ENCODE measurements at regions not wholly inside any gene's neighbourhood (a gene's known extent, or its start where the extent isn't known, plus 50 kb on each side); places are given as distances from the start of the nearest gene placed in this dataset.

- H3K9me3 Mint-ChIP-seq, result peaks cover 5 to 6% (median 5%) of the 10 kb centered on the region in 5 donors
- no peaks in the 10 kb centered on the region for H3K27me3 Mint-ChIP-seq
- Histone ChIP-seq H3K27ac (ENCODE audit: low read depth, low read length) (no peak overlapping the region), H3K36me3 (ENCODE audit: insufficient read depth, low read length) (no peaks in the 10 kb centered on the region), H3K4me3 (ENCODE audit: low read length) (no peak overlapping the region), H3K4me1 (ENCODE audit: insufficient read depth, low read length) (no peaks in the 10 kb centered on the region), H3K9me3 (ENCODE audit: low read length) (no peaks in the 10 kb centered on the region), H3K27me3 (ENCODE audit: insufficient read depth, low read length, poor library complexity, severe bottlenecking) (no peaks in the 10 kb centered on the region)
- no peak overlapping the region for H3K4me3 Mint-ChIP-seq
- POLR2A ChIA-PET, result no interaction called here
- H3K4me1 Mint-ChIP-seq, result no peaks in the 10 kb centered on the region
- DNase-seq, result no peak
- CTCF ChIA-PET, result no interaction called here
- H3K36me3 Mint-ChIP-seq, result no peaks in the 10 kb centered on the region
- H3K27ac Mint-ChIP-seq, result no peak overlapping the region
These were observed 117.8 kb downstream of the FOXA2 start for GRCh38 chr20:22466447-22467171.

- H3K9me3 Mint-ChIP-seq, result peaks cover 5 to 8% (median 5%) of the 10 kb centered on the region in 5 donors
- Histone ChIP-seq H3K9me3 (ENCODE audit: low read length) (no peaks in the 10 kb centered on the region), H3K4me3 (ENCODE audit: low read length) (no peak overlapping the region), H3K27ac (ENCODE audit: low read depth, low read length) (no peak overlapping the region), H3K27me3 (ENCODE audit: insufficient read depth, low read length, poor library complexity, severe bottlenecking) (no peaks in the 10 kb centered on the region), H3K36me3 (ENCODE audit: insufficient read depth, low read length) (no peaks in the 10 kb centered on the region), H3K4me1 (ENCODE audit: insufficient read depth, low read length) (no peaks in the 10 kb centered on the region)
- no peak overlapping the region for H3K27ac Mint-ChIP-seq
- CTCF ChIA-PET, result no interaction called here
- POLR2A ChIA-PET, result no interaction called here
- no peaks in the 10 kb centered on the region for H3K27me3 Mint-ChIP-seq
- no peak overlapping the region for H3K4me3 Mint-ChIP-seq
- no peak for DNase-seq
- no peaks in the 10 kb centered on the region for H3K36me3 Mint-ChIP-seq
- no peaks in the 10 kb centered on the region for H3K4me1 Mint-ChIP-seq
These were observed 118.5 kb downstream of the FOXA2 start for GRCh38 chr20:22465622-22466446.

- H3K4me3 Mint-ChIP-seq, result no peak overlapping the region
- no peaks in the 10 kb centered on the region for H3K27me3 Mint-ChIP-seq
- CTCF ChIA-PET, result no interaction called here
These were observed 119.9 kb downstream of the FOXA2 start for GRCh38 chr20:22464312-22465003.

GRCh38 chr20:22462975-22463914 lies 121.1 kb downstream of the FOXA2 start:
- Histone ChIP-seq H3K4me3 (ENCODE audit: low read length) (no peak overlapping the region), H3K27ac (ENCODE audit: low read depth, low read length) (no peak overlapping the region)
- H3K27me3 Mint-ChIP-seq, result no peaks in the 10 kb centered on the region

More at GRCh38 chr20:22464312-22465003, 119.9 kb downstream of the FOXA2 start:
- Histone ChIP-seq H3K27me3 (ENCODE audit: insufficient read depth, low read length, poor library complexity, severe bottlenecking) (no peaks in the 10 kb centered on the region), H3K4me3 (ENCODE audit: low read length) (no peak overlapping the region), H3K27ac (ENCODE audit: low read depth, low read length) (no peak overlapping the region), H3K9me3 (ENCODE audit: low read length) (no peaks in the 10 kb centered on the region), H3K36me3 (ENCODE audit: insufficient read depth, low read length) (no peaks in the 10 kb centered on the region), H3K4me1 (ENCODE audit: insufficient read depth, low read length) (no peaks in the 10 kb centered on the region)
- no peaks in the 10 kb centered on the region for H3K4me1 Mint-ChIP-seq
- H3K27ac Mint-ChIP-seq, result no peak overlapping the region
- H3K36me3 Mint-ChIP-seq, result no peaks in the 10 kb centered on the region
- POLR2A ChIA-PET, result no interaction called here
- H3K9me3 Mint-ChIP-seq, result peaks cover 5 to 8% (median 5%) of the 10 kb centered on the region in 5 donors
- DNase-seq, result no peak

GRCh38 chr20:22460803-22461202 lies 123.6 kb downstream of the FOXA2 start:
- Mint-ChIP-seq H3K27me3 (no peaks in the 10 kb centered on the region), H3K36me3 (no peaks in the 10 kb centered on the region), H3K9me3 (peaks cover 0 to 6% (median 2%) of the 10 kb centered on the region in 5 donors), H3K4me3 (no peak overlapping the region), H3K27ac (no peak overlapping the region), H3K4me1 (no peaks in the 10 kb centered on the region)
- H3K4me3 ChIP-seq (ENCODE audit: low read length), result no peak overlapping the region
- H3K9me3 ChIP-seq (ENCODE audit: low read length), result no peaks in the 10 kb centered on the region
- H3K27ac ChIP-seq (ENCODE audit: low read depth, low read length), result no peak overlapping the region
- no peaks in the 10 kb centered on the region for H3K4me1 ChIP-seq (ENCODE audit: insufficient read depth, low read length)
- CTCF ChIA-PET, result no interaction called here
- POLR2A ChIA-PET, result no interaction called here
- H3K27me3 ChIP-seq (ENCODE audit: insufficient read depth, low read length, poor library complexity, severe bottlenecking), result no peaks in the 10 kb centered on the region
- no peak for DNase-seq
- no peaks in the 10 kb centered on the region for H3K36me3 ChIP-seq (ENCODE audit: insufficient read depth, low read length)

More at GRCh38 chr20:22462975-22463914, 121.1 kb downstream of the FOXA2 start:
- no peak for DNase-seq
- CTCF ChIA-PET, result no interaction called here
- POLR2A ChIA-PET, result no interaction called here
- no peaks in the 10 kb centered on the region for H3K4me1 Mint-ChIP-seq
- Histone ChIP-seq H3K4me1 (ENCODE audit: insufficient read depth, low read length) (no peaks in the 10 kb centered on the region), H3K36me3 (ENCODE audit: insufficient read depth, low read length) (no peaks in the 10 kb centered on the region), H3K9me3 (ENCODE audit: low read length) (no peaks in the 10 kb centered on the region), H3K27me3 (ENCODE audit: insufficient read depth, low read length, poor library complexity, severe bottlenecking) (no peaks in the 10 kb centered on the region)
- H3K9me3 Mint-ChIP-seq, result peaks cover 2 to 8% (median 5%) of the 10 kb centered on the region in 5 donors
- no peak overlapping the region for H3K4me3 Mint-ChIP-seq
- no peaks in the 10 kb centered on the region for H3K36me3 Mint-ChIP-seq
- H3K27ac Mint-ChIP-seq, result peak overlapping the region in 1 of 8 donors; percentile 17

- Mint-ChIP-seq H3K36me3 (no peaks in the 10 kb centered on the region), H3K4me3 (no peak overlapping the region), H3K4me1 (no peaks in the 10 kb centered on the region), H3K27ac (no peak overlapping the region), H3K27me3 (no peaks in the 10 kb centered on the region), H3K9me3 (peaks cover 0 to 7% (median 5%) of the 10 kb centered on the region in 5 donors)
- H3K36me3 ChIP-seq (ENCODE audit: insufficient read depth, low read length), result no peaks in the 10 kb centered on the region
- no peak for DNase-seq
- no peaks in the 10 kb centered on the region for H3K4me1 ChIP-seq (ENCODE audit: insufficient read depth, low read length)
- no peak overlapping the region for H3K4me3 ChIP-seq (ENCODE audit: low read length)
- no peaks in the 10 kb centered on the region for H3K27me3 ChIP-seq (ENCODE audit: insufficient read depth, low read length, poor library complexity, severe bottlenecking)
- ChIA-PET POLR2A (no interaction called here), CTCF (no interaction called here)
- H3K27ac ChIP-seq (ENCODE audit: low read depth, low read length), result no peak overlapping the region
- no peaks in the 10 kb centered on the region for H3K9me3 ChIP-seq (ENCODE audit: low read length)
These were observed 124.1 kb downstream of the FOXA2 start for GRCh38 chr20:22460231-22460630.

- H3K4me1 ChIP-seq (ENCODE audit: insufficient read depth, low read length), result no peaks in the 10 kb centered on the region
- Mint-ChIP-seq H3K9me3 (peaks cover 0 to 7% (median 5%) of the 10 kb centered on the region in 5 donors), H3K36me3 (no peaks in the 10 kb centered on the region), H3K4me1 (no peaks in the 10 kb centered on the region), H3K27ac (no peak overlapping the region), H3K27me3 (no peaks in the 10 kb centered on the region), H3K4me3 (no peak overlapping the region)
- H3K9me3 ChIP-seq (ENCODE audit: low read length), result no peaks in the 10 kb centered on the region
- H3K4me3 ChIP-seq (ENCODE audit: low read length), result no peak overlapping the region
- POLR2A ChIA-PET, result no interaction called here
- CTCF ChIA-PET, result no interaction called here
- no peak for DNase-seq
- H3K27ac ChIP-seq (ENCODE audit: low read depth, low read length), result no peak overlapping the region
- H3K36me3 ChIP-seq (ENCODE audit: insufficient read depth, low read length), result no peaks in the 10 kb centered on the region
- no peaks in the 10 kb centered on the region for H3K27me3 ChIP-seq (ENCODE audit: insufficient read depth, low read length, poor library complexity, severe bottlenecking)
These were observed 124.6 kb downstream of the FOXA2 start for GRCh38 chr20:22459754-22460153.
